HepG2 (cell line): ENCODE measurements at regions not wholly inside any gene's neighbourhood (a gene's known extent, or its start where the extent isn't known, plus 50 kb on each side); places are given as distances from the start of the nearest gene placed in this dataset.
A peak's percentile ranks its signal among the peaks of the same experiment; 100 is the strongest.
"Not testable (repeated sequence)": the region's sequence is repeated elsewhere in the genome, so short reads cannot be mapped to it uniquely, and the experiment has no call there.

Experiments used
- ATAC-seq: fragments of 200-7000 bp; cut with Tn5 transposase; 3 replicates; pipeline ENCODE4 v1.9.1; 2020; ENCODE audit warnings: mild to moderate bottlenecking, moderate library complexity
- BruUV-seq: library from RNA; stranded (reverse); fragments of 400-500 nt; replicated peaks from 2 replicates; lab custom pipeline; 2021; lab: Mats Ljungman, UMichigan
- CTCF ChIA-PET: fragments of 300-600 bp; formaldehyde crosslinking; extraction: SDS; loops from one replicate; lab custom pipeline; 2021; ENCODE audit warnings: low total read pairs, inconsistent platforms, low intra/inter-chr PET ratio; lab: Yijun Ruan, JAX
- POLR2A ChIA-PET: fragments of 350-600 bp; sonication (Branson Sonifier 250); formaldehyde crosslinking; loops from one replicate; lab custom pipeline; 2020; ENCODE audit warnings: antibody characterized with exemption, inconsistent platforms; lab: Yijun Ruan, JAX
- DNase-seq: peaks from one replicate; pipeline ENCODE4 v3.0.0-alpha.2; 2015; ENCODE audit warnings: low spot score
- FAIRE-seq: peaks from 3 replicates; lab custom pipeline; 2011; peaks lifted over from hg19 to GRCh38; lab: Jason Lieb, UNC
- H2AFZ ChIP-seq: one replicate; pipeline ENCODE4 v1.6.1; 2011; ENCODE audit warnings: low read length, inconsistent platforms
- H3K27ac ChIP-seq: fragments of 300-600 bp; 3 replicates; pipeline ENCODE4 v1.8.0; 2011; ENCODE audit warnings: mixed run types, mild to moderate bottlenecking, mixed read lengths, low read length, inconsistent platforms; ENCODE audit not compliant: insufficient read depth; ENCODE audit errors: extremely low read length
- H3K27me3 ChIP-seq, 2 experiments: fragments of 200-600 bp in 1 of 2; 2 replicates in 1 of 2; 3 replicates in 1 of 2; pipeline versions ENCODE4 v1.6.0 to v1.8.0; 2011; ENCODE audit warnings: low read length in 2 of 2, mild to moderate bottlenecking in 2 of 2, moderate library complexity in 2 of 2, inconsistent platforms in 1 of 2; ENCODE audit not compliant: insufficient read depth in 2 of 2, control insufficient read depth in 1 of 2
- H3K36me3 ChIP-seq, 2 experiments: fragments of 200-600 bp in 1 of 2; replicated peaks in 1 of 2; 2 replicates in 1 of 2; 3 replicates in 1 of 2; pipeline versions ENCODE4 v1.5.1 to v1.8.0; 2011; ENCODE audit warnings: low read length in 2 of 2, inconsistent platforms in 1 of 2; ENCODE audit not compliant: insufficient read depth in 2 of 2, control insufficient read depth in 1 of 2
- H3K4me1 ChIP-seq: 2 replicates; pipeline ENCODE4 v1.5.1; 2012; ENCODE audit warnings: low read length, inconsistent platforms; ENCODE audit not compliant: insufficient read depth
- H3K4me2 ChIP-seq: 2 replicates; pipeline ENCODE4 v1.6.0; 2011; ENCODE audit warnings: low read depth, low read length, inconsistent platforms
- H3K4me3 ChIP-seq, 3 experiments: fragments of 200-600 bp in 1 of 3; sonication (generic), shearing (Covaris generic) in 1 of 3; replicated peaks in 1 of 3; 2 replicates each; pipeline ENCODE4 v1.5.1; 2011 to 2016; ENCODE audit warnings: low read length in 3 of 3, inconsistent platforms in 2 of 3, low read depth in 2 of 3, mild to moderate bottlenecking in 2 of 3, control low read depth in 1 of 3, mixed read lengths in 1 of 3; ENCODE audit not compliant: insufficient read depth in 1 of 3
- H3K79me2 ChIP-seq: one replicate; pipeline ENCODE4 v1.6.1; 2011; ENCODE audit warnings: low read length, inconsistent platforms; ENCODE audit not compliant: insufficient read depth
- H3K9ac ChIP-seq: 2 replicates; pipeline ENCODE4 v1.6.0; 2011; ENCODE audit warnings: mild to moderate bottlenecking, low read depth, low read length, inconsistent platforms; ENCODE audit not compliant: insufficient read depth
- H3K9me3 ChIP-seq: 2 replicates; pipeline ENCODE4 v1.5.1; 2012; ENCODE audit warnings: mild to moderate bottlenecking, low read length
- H4K20me1 ChIP-seq: 2 replicates; pipeline ENCODE4 v1.6.0; 2011; ENCODE audit warnings: inconsistent platforms, mild to moderate bottlenecking, low read length, moderate library complexity; ENCODE audit not compliant: insufficient read depth
- WGBS: methylation state at CpG from one replicate; pipeline ENCODE4 v1.1.6; 2017; ENCODE audit warnings: low lambda C conversion rate; 5-methylcytosine and 5-hydroxymethylcytosine counted together
- in situ Hi-C: cut with HindIII; loops from 2 replicates; pipeline ENCODE4 v1.10.0; 2017; ENCODE audit warnings: low pct_unique_long_range_greater_than_20kb; ENCODE audit not compliant: extremely low pct_ligation_motif_present
- intact Hi-C: fragments of 100-400 bp; cut with micrococcal nuclease; formaldehyde crosslinking; loops from one replicate; pipeline ENCODE4 v1.10.0; 2022; ENCODE audit not compliant: unreplicated experiment
- TF ChIP-seq, protein P1 (sequence below), 2 experiments: fragments of 450-650 bp in 1 of 2; sonication (generic) in 1 of 2; formaldehyde crosslinking in 1 of 2; IDR thresholded peaks; 2 replicates each; pipeline versions ENCODE4 v1.6.1 to v1.8.0; 2016 to 2022; ENCODE audit warnings: antibody characterized with exemption in 1 of 2, mild to moderate bottlenecking in 1 of 2, missing genetic modification reagents in 1 of 2

DNA sequence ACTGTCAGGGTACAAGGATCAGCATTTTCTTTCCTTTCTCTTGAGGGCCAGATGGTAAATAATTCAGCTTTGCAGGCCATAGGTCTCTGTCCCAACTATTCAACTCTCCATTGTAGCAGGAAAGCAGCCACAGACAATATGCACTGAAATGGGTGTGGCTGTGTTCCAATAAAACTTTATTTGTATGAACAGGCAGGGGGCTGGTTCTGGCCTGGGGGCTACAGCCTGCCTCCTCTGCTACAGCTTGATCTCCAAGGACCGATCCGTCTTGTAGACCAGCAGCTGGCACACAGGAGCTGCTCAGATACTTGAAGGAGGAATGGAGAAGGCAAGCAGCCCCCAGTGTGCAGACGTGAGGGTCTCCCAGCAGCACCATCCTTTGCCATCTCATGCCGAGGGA is 127.1 kb downstream of the OTOP1 start:
- TF ChIP-seq, protein P1, sequence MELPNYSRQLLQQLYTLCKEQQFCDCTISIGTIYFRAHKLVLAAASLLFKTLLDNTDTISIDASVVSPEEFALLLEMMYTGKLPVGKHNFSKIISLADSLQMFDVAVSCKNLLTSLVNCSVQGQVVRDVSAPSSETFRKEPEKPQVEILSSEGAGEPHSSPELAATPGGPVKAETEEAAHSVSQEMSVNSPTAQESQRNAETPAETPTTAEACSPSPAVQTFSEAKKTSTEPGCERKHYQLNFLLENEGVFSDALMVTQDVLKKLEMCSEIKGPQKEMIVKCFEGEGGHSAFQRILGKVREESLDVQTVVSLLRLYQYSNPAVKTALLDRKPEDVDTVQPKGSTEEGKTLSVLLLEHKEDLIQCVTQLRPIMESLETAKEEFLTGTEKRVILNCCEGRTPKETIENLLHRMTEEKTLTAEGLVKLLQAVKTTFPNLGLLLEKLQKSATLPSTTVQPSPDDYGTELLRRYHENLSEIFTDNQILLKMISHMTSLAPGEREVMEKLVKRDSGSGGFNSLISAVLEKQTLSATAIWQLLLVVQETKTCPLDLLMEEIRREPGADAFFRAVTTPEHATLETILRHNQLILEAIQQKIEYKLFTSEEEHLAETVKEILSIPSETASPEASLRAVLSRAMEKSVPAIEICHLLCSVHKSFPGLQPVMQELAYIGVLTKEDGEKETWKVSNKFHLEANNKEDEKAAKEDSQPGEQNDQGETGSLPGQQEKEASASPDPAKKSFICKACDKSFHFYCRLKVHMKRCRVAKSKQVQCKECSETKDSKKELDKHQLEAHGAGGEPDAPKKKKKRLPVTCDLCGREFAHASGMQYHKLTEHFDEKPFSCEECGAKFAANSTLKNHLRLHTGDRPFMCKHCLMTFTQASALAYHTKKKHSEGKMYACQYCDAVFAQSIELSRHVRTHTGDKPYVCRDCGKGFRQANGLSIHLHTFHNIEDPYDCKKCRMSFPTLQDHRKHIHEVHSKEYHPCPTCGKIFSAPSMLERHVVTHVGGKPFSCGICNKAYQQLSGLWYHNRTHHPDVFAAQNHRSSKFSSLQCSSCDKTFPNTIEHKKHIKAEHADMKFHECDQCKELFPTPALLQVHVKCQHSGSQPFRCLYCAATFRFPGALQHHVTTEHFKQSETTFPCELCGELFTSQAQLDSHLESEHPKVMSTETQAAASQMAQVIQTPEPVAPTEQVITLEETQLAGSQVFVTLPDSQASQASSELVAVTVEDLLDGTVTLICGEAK (IDR thresholded peaks at IDR 0.05) = peak; percentile 59
- TF ChIP-seq, protein P1 (CRISPR knock-in tag; IDR thresholded peaks at IDR 0.05) = peak; percentile 97
- H3K4me2 ChIP-seq, ATAC-seq, H3K79me2 ChIP-seq, BruUV-seq, H3K27me3 ChIP-seq, in situ Hi-C loops, POLR2A ChIA-PET, DNase-seq, FAIRE-seq, H3K4me3 ChIP-seq, CTCF ChIA-PET, H3K9me3 ChIP-seq, H4K20me1 ChIP-seq, H2AFZ ChIP-seq, H3K36me3 ChIP-seq, H3K27ac ChIP-seq, H3K9ac ChIP-seq, H3K4me1 ChIP-seq: not testable (repeated sequence)
- 80% methylated on average over 2 of the region's 4 CpGs for WGBS
- intact Hi-C loops = loop anchor here (10.0 kb wide), 1 partner anchor 115 kb away; no protein-coding TSS in a partner anchor

DNA sequence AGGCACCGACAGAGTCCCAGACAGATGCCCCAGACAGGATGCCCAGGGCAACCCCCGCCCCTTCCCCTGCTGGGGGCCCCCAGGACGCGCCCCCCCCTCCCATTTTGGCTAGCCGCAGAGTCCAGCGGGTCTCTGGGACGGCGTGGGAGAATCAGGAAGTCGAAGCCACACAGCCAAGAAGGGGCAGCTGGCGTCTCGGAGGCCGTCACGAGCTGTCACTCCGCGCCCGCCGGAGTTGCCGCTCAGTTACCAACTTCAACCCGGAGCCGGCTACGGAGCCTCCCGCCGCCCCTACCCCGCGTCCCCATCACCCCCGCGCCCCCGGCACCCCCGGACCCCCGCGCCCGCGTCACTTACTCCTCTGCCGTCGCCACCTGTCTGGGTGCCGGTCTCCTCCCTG is 119.8 kb downstream of the OTOP1 start:
- POLR2A ChIA-PET, ATAC-seq, H3K9ac ChIP-seq, H3K27me3 ChIP-seq, H2AFZ ChIP-seq, H3K4me2 ChIP-seq, H3K36me3 ChIP-seq, FAIRE-seq, H3K79me2 ChIP-seq, in situ Hi-C loops, H3K9me3 ChIP-seq, H4K20me1 ChIP-seq, BruUV-seq, H3K27ac ChIP-seq, H3K4me1 ChIP-seq, DNase-seq, CTCF ChIA-PET: not testable (repeated sequence)
- intact Hi-C loops = loop anchor here (10.0 kb wide), 1 partner anchor 122 kb away; no protein-coding TSS in a partner anchor
- H3K4me3 ChIP-seq = peak overlapping the region in 1 of 3 experiments; percentile 60; a peak in 1 of 6 replicates
- 22% methylated on average over 6 of the region's 36 CpGs for WGBS
